DOHH2 (cell line): ENCODE measurements at regions not wholly inside any gene's neighbourhood (a gene's known extent, or its start where the extent isn't known, plus 50 kb on each side); places are given as distances from the start of the nearest gene placed in this dataset.

Experiments
- H3F3A ChIP-seq: fragments of 200-600 bp; sonication (generic), shearing (Covaris generic); 2 replicates; pipeline ENCODE4 v1.6.0; 2016; ENCODE audit warnings: antibody characterized with exemption, mild to moderate bottlenecking; ENCODE audit not compliant: control insufficient read depth, insufficient read depth
- H3K27ac ChIP-seq: fragments of 200-600 bp; sonication (generic); 2 replicates; pipeline ENCODE4 v1.5.1; 2014; ENCODE audit warnings: low read depth, mild to moderate bottlenecking, low read length, moderate library complexity
- H3K27me3 ChIP-seq: fragments of 200-600 bp; sonication (generic); 2 replicates; pipeline ENCODE4 v1.6.1; 2014; ENCODE audit warnings: mild to moderate bottlenecking, low read length, mixed read lengths; ENCODE audit not compliant: control insufficient read depth
- H3K36me3 ChIP-seq: fragments of 200-600 bp; sonication (generic); 2 replicates; pipeline ENCODE4 v1.6.1; 2014; ENCODE audit warnings: mild to moderate bottlenecking, low read length, moderate library complexity, mixed read lengths; ENCODE audit not compliant: control insufficient read depth
- H3K4me1 ChIP-seq: fragments of 200-600 bp; sonication (generic); 2 replicates; pipeline ENCODE4 v1.6.1; 2014; ENCODE audit warnings: mild to moderate bottlenecking, low read length, mixed read lengths; ENCODE audit not compliant: control insufficient read depth
- H3K4me2 ChIP-seq: fragments of 200-600 bp; sonication (generic); 2 replicates; pipeline ENCODE4 v1.6.0; 2014; ENCODE audit warnings: mild to moderate bottlenecking, low read length, moderate library complexity
- H3K4me3 ChIP-seq: fragments of 200-600 bp; sonication (generic); 2 replicates; pipeline ENCODE4 v1.5.1; 2014; ENCODE audit warnings: mild to moderate bottlenecking, low read length, mixed read lengths
- H3K79me2 ChIP-seq: fragments of 200-600 bp; sonication (generic); 2 replicates; pipeline ENCODE4 v1.6.1; 2014; ENCODE audit warnings: mild to moderate bottlenecking, low read length, mixed read lengths; ENCODE audit not compliant: control insufficient read depth
- H3K9me2 ChIP-seq: fragments of 200-600 bp; sonication (generic); replicated peaks from 2 replicates; pipeline ENCODE4 v1.6.1; 2014; ENCODE audit warnings: mild to moderate bottlenecking, low read length, mixed read lengths; ENCODE audit not compliant: control insufficient read depth
- H3K9me3 ChIP-seq: fragments of 200-600 bp; sonication (generic); 2 replicates; pipeline ENCODE4 v1.6.1; 2014; ENCODE audit warnings: antibody characterized with exemption, low read length, mixed read lengths; ENCODE audit not compliant: control insufficient read depth, insufficient read depth
- H4K20me1 ChIP-seq: fragments of 200-600 bp; sonication (generic); 2 replicates; pipeline ENCODE4 v1.6.0; 2014; ENCODE audit warnings: low read depth, mild to moderate bottlenecking, antibody characterized with exemption, low read length, moderate library complexity; ENCODE audit not compliant: control insufficient read depth, insufficient read depth
- EZH2phosphoT487 ChIP-seq: fragments of 200-600 bp; sonication (generic); IDR thresholded peaks from 2 replicates; pipeline ENCODE4 v1.6.1; 2017; ENCODE audit warnings: borderline replicate concordance, mild to moderate bottlenecking, antibody characterized with exemption, low read length, moderate library complexity, mixed read lengths
- TF ChIP-seq, protein P1 (sequence below): fragments of 200-600 bp; sonication (generic); IDR thresholded peaks from one replicate; pipeline ENCODE4 v1.5.1; 2014; ENCODE audit warnings: antibody characterized with exemption, mild to moderate bottlenecking, low read depth, low read length; ENCODE audit not compliant: poor library complexity, severe bottlenecking

GRCh38 chr12:100717733-100718067 lies 76.9 kb upstream of the ANO4 start:
- H3K27me3 ChIP-seq: no peaks in the 10 kb centered on the region
- no peak overlapping the region for H3K27ac ChIP-seq
- no peaks in the 10 kb centered on the region for H3K9me2 ChIP-seq
- H3K36me3 ChIP-seq: no peaks in the 10 kb centered on the region
- H3K4me1 ChIP-seq: no peaks in the 10 kb centered on the region
- TF ChIP-seq, protein P1, sequence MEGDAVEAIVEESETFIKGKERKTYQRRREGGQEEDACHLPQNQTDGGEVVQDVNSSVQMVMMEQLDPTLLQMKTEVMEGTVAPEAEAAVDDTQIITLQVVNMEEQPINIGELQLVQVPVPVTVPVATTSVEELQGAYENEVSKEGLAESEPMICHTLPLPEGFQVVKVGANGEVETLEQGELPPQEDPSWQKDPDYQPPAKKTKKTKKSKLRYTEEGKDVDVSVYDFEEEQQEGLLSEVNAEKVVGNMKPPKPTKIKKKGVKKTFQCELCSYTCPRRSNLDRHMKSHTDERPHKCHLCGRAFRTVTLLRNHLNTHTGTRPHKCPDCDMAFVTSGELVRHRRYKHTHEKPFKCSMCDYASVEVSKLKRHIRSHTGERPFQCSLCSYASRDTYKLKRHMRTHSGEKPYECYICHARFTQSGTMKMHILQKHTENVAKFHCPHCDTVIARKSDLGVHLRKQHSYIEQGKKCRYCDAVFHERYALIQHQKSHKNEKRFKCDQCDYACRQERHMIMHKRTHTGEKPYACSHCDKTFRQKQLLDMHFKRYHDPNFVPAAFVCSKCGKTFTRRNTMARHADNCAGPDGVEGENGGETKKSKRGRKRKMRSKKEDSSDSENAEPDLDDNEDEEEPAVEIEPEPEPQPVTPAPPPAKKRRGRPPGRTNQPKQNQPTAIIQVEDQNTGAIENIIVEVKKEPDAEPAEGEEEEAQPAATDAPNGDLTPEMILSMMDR: no peak
- no peak for TF ChIP-seq EZH2phosphoT487
- peaks cover 9% of the 10 kb centered on the region; the same call in 1 of the 2 replicates for H3K9me3 ChIP-seq
- H3K4me3 ChIP-seq: no peak overlapping the region
- H4K20me1 ChIP-seq: no peaks in the 10 kb centered on the region
- no peak overlapping the region for H3K4me2 ChIP-seq
- H3F3A ChIP-seq: no peaks in the 10 kb centered on the region
- no peaks in the 10 kb centered on the region for H3K79me2 ChIP-seq

GRCh38 chr12:100718187-100718586 lies 76.4 kb upstream of the ANO4 start:
- Histone ChIP-seq H3K9me2 (no peaks in the 10 kb centered on the region), H3K27ac (no peak overlapping the region), H3K4me1 (no peaks in the 10 kb centered on the region), H3K4me2 (no peak overlapping the region), H3K27me3 (no peaks in the 10 kb centered on the region), H3K4me3 (no peak overlapping the region), H4K20me1 (no peaks in the 10 kb centered on the region), H3K9me3 (peaks cover 9% of the 10 kb centered on the region; the same call in 1 of the 2 replicates), H3F3A (no peaks in the 10 kb centered on the region), H3K79me2 (no peaks in the 10 kb centered on the region), H3K36me3 (no peaks in the 10 kb centered on the region)
- TF ChIP-seq, protein P1: no peak
- TF ChIP-seq EZH2phosphoT487: no peak

GRCh38 chr12:100720016-100720654 lies 74.4 kb upstream of the ANO4 start:
- no peaks in the 10 kb centered on the region for H3K27me3 ChIP-seq
- TF ChIP-seq EZH2phosphoT487: no peak
- TF ChIP-seq, protein P1: no peak
- H3K4me3 ChIP-seq: no peak overlapping the region
- H3K27ac ChIP-seq: no peak overlapping the region
- H3K79me2 ChIP-seq: no peaks in the 10 kb centered on the region
- no peaks in the 10 kb centered on the region for H3F3A ChIP-seq
- H3K9me2 ChIP-seq: no peaks in the 10 kb centered on the region
- no peaks in the 10 kb centered on the region for H3K4me1 ChIP-seq
- no peaks in the 10 kb centered on the region for H3K36me3 ChIP-seq
- H3K4me2 ChIP-seq: no peak overlapping the region
- H3K9me3 ChIP-seq: peaks cover 9% of the 10 kb centered on the region; the same call in 1 of the 2 replicates
- H4K20me1 ChIP-seq: no peaks in the 10 kb centered on the region
